NCI-H1105 (cell line): ENCODE measurements at regions not wholly inside any gene's neighbourhood (a gene's known extent, or its start where the extent isn't known, plus 50 kb on each side); places are given as distances from the start of the nearest gene placed in this dataset.

Source experiments
- DNase-seq: peaks from one replicate; lab custom pipeline; 2025; lab: John Stamatoyannopoulos, UW

DNA sequence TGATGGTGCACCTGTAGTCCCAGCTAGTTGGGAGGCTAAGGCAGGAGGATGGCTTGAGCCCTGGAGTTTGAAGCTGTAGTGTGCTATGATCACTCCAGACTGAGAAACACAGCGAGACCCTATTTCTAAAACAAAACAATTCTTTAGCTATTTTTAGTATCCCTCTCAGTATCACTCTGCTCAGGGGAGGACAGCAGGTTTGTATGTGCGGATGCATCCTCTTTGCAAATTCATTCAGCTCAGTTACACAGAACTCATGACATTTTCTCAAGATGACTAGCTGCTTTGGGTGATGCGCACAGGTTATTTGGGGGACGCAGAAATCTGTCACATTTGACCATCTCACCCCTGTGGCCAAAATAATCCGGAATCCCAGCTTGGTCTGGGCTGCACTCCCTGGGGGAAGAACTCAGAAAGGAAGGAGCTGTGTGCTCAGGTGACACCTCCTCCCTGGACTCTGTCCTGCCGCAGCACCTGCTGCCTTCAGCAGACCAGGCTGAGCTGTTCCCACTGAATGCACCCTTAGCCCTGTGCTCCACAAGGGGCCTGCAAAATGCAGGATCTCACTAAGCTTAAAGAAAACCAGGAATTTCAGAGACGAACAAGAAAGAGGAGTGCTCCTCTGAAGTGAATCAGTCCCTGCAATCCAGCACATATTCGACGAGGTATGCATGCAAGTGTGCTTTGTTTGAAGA lies 89.5 kb upstream of the PGBD5 start:
- no peak for DNase-seq

- DNase-seq: no peak
Observed at GRCh38 chr1:230510496-230510895, 84.4 kb upstream of the PGBD5 start.

DNA sequence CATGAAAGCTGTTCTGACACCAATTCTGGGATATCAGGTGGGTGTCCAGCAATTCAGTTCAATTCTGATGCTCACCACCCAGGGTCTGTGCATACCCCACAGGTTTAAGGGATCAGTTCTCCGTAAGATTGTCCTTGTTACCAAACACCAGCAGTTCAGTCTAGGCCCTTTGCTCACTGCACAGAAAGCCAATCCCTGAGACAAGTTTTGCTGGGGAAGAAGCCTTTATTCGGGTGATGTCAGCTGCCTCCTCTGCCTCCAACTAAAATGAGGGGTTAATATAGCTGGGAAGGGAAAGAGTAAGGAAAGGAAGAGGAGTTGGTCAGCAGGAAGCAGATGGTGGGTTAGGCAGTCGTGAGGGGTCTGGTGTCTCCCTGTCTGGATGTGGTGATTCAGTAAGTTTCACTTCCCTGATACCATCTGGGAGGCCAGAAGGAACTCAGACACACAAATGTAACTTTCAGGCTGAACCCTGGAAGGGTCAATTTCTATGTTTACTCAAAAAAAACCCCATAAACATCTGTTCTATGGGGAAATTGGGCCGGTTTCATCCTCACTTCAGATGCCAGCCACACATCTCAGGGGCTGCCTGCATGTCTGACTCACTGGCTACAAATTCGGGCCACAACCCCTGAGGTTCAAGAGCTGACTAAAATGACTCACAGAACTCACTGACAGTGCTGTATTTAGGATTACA lies 83.3 kb upstream of the PGBD5 start:
- DNase-seq: no peak

DNA sequence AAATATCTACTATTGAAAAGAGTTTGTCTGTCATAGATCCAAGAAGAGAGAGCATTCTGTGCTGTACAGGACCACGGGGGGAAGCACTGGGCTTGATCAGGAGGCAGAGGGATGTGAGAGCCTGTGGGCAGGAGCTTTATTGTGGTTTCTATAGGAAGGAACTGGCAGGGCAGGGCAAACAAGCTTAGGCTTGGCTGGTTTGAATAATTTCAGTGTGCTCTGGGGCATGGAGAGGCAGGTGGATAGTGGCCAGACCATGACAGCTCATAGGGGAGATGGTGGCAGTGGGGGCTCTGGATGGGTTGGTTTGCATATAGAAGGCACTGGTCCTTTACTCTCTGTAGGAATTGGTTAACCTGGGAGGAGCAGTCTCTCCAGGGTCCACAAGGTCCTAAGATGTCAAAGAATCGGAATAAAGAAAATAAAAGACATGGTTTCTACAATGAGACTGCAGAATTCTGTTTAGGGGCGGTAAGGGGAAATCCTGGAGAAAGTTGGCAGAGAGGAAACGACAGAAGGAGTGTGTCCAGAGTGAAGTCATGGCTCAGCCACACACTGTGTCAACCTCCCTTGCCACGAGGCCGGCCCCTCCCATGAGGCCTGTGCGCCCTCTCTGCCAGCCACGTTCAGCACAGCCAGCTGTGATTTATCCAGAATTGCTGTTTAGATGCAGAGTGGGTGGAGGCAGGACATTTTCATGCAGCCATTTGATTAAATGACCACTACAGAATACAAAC lies 81.7 kb upstream of the PGBD5 start:
- DNase-seq: no peak

- DNase-seq: no peak
Observed at GRCh38 chr1:230507236-230507635, 81.1 kb upstream of the PGBD5 start.

DNA sequence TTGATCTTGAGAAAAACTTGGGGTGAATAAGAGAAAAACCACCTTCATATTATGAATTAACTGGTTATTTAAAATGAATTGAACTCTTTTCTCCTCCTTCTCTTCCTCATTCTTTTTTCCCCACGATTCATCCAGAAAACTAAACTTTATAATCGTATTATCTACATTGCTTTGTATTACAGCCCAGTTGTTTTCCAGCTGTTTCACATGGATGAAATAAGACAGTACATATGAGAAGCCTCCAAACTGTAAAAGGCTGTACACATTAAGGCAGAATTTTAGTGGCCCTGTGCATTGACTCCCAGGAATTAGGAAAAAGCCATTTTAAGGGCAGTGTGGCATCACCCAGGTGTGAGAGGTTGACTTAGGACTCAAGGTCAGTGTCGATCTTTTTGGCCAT lies 80.3 kb upstream of the PGBD5 start:
- no peak for DNase-seq

DNA sequence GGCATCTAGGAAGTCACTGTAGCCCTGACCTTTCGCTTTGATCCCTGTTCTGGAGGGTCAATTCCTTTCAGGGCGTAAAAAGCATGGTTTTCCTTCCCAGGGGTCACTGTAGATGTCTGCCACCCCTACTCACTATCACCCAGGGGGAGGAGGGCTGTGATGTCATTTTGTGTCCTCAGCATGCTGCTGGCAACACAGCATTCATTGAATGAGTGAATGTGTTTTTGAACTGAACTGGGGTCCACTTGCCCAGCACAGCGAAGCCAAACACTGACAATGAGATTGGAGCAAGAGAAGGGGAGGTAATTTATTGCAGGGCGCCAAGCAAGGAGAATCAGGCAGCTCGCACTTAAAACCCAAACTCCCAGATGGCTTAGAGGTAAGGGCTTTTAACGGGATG lies 78.2 kb upstream of the PGBD5 start:
- DNase-seq: no peak

- DNase-seq: no peak
Observed at GRCh38 chr1:230503726-230504125, 77.6 kb upstream of the PGBD5 start.

DNA sequence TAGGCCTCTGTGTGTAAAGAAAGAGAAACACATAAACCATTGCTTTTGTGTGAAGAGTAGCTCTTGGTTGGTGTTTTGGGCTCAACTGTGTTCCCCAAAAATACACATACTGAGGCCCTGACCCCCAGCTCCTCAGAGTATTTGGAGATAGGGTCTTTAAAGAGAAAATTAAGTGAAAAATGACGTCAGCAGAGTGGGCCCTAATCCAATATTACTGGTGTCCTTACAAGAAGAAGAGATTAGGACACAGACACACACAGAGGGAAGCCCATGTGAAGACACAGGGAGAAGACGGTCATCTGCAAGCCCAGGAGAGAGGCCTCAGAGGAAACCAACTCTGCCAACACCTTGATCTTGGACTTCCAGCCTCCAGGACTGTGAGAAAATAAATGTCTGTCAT lies 76.9 kb upstream of the PGBD5 start:
- no peak for DNase-seq

GRCh38 chr1:230502306-230502705 lies 76.2 kb upstream of the PGBD5 start:
- DNase-seq: no peak

- no peak for DNase-seq
Observed at GRCh38 chr1:230501849-230502248, 75.7 kb upstream of the PGBD5 start.

DNA sequence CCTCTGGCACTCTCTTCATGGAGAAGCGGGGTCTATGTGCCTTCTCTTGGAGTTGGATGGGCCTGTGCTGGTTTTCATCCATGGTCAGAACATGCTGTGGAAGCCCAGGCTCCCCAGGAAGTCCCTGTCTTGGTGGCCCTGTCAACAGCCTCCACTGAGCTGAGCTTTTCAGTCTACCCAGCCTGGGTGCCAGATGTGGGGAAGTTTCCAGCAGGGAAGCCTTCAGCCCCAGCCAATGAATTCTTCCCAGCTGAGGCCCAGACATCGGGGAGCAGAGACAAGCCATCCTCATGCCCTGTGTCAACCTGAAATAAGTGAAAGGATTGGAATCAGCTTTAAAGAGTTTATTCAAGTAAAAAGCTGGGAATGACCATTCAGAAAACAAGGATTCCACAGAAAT lies 75.1 kb upstream of the PGBD5 start:
- DNase-seq: no peak

GRCh38 chr1:230500063-230500462 lies 73.9 kb upstream of the PGBD5 start:
- DNase-seq: no peak

DNA sequence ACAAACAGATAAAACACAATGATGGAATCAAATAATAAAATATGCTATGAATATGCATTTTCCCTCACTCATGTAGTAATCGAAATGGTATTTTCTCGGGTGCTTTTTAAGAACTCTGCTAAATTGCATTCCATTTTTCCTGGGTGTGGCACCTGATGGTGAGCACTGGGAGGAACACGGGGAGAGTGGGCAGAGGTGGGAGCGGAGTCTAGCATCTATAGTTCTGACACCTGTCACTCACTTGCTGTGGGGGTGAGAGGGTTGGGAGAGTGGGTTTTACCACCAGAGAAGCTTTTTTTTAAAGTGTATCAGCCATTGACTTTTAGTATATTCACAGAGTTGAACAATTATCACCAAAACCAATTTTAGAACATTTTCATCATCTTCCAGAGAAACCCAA lies 73.4 kb upstream of the PGBD5 start:
- no peak for DNase-seq

- peak; percentile 24 for DNase-seq
Observed at GRCh38 chr1:230498704-230499103, 72.6 kb upstream of the PGBD5 start.

GRCh38 chr1:230496451-230496850 lies 70.3 kb upstream of the PGBD5 start:
- DNase-seq: no peak

DNA sequence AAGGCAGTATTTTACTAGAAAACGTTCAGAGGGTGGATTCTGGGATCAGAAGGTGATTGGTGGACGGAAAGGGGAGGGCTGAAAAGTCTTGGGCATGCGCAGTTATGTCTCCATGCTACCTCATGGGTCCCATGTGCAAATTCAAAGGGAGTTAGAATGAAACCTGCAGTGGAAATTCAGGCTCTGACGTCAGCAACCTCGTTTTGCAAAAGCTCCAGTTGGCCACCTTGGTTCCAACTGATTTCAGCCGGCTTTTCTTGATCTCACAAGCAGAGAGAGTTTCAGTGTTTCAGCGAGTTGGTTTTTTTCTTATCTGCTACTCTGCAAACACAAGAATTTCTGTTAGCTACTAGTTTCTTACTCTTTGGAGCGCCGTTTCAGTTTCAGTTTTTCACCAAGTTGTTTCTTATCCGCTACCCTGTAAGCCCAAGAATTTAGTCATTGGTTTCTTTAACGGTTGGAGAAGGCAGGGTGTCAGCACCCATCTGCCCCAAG lies 69.8 kb upstream of the PGBD5 start:
- no peak for DNase-seq

DNA sequence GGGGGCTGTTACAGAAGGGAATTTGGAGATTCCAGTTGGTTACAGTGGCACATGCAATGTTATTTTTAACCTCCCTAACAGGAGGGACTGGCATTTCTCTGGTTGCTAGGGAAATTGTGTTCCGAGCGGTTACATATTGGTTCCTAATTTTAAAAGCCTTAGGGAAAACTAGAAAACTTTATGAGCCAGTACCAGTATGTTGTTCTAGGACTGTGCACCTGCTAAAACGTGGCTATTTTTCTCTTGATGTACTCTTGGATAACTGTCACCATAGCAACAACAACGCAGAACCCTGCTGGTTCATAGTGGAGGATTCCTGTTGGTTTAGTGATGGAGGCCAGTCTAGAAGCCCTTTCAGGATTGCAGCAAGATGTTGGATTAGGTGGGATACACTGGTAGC lies 68.9 kb upstream of the PGBD5 start:
- DNase-seq: no peak

GRCh38 chr1:230494514-230494913 lies 68.4 kb upstream of the PGBD5 start:
- DNase-seq: no peak

DNA sequence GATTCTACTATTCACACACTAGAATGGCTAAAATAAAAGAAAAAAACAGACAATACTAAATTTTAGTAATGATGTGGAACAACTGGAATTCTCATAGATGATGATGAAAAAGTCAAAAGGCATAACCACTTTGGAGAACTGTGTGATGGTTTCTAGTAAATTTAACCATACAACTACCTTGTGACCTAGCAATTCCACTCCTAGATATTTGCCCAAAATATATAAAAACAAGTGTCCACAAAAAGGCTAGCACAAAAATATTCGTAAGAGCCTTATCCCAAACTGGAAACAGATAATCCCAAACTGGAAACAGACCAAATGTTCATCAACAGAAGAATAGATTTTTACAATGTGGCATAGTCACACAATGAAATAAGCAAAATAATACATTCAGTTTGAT lies 67.9 kb upstream of the PGBD5 start:
- no peak for DNase-seq

- DNase-seq: no peak
Observed at GRCh38 chr1:230493264-230493663, 67.1 kb upstream of the PGBD5 start.

DNA sequence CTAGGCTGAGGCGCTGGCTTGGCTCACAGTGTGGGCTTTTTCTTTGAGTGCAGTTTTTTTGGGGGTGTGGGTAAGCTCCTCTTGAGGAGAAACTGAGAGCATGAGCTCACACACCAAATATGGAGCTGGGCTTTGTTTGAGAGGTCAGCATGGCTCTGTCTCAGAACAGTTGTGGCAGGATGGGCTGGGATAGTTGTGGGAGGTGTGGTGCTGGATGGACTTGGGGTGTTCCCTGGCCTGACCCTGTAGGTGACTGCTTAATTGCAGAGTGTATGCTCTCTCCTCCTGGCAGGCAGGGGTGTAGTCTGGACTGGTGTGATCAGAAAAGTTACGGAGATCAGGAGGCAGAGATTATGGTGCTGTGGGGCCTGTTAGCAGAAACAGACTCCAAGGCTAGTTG lies 64.3 kb upstream of the PGBD5 start:
- DNase-seq: no peak

DNA sequence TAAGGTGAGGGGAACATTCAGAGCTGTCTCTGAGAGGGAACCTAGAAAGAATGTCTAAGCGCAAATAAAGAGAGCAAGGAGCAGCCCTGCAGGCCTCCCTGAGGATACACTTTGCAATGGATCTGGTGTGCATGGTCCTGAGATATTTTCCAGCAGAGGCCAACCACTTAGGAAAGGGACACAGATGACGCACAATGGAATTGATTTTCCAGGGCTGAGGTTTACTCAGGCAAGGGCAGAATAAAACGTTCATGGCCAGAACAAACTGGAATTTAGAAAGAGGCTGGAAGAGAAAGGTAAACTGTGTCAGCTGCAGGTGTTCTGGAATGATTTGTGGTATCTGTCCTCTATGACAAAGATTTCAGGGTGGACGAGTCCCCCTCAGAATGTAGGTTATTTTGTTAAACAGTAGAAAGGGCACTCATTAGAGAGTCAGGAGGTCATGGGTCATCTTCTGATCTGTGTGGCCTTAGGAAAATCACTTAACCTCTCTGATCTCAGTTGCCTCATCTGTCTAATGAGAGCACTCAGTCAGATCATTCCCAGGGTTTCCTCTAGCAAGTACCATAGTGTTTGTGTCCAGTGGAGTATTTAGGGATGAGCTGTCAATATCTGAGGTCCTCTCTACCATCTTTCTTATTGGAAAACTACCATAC lies 61.8 kb upstream of the PGBD5 start:
- DNase-seq: no peak
